GM18858 (cell line): ENCODE measurements at regions not wholly inside any gene's neighbourhood (a gene's known extent, or its start where the extent isn't known, plus 50 kb on each side); places are given as distances from the start of the nearest gene placed in this dataset.

Source experiments
- ATAC-seq: cut with Tn5 transposase; IDR thresholded peaks from one replicate; pipeline ENCODE4 v1.9.1; 2021; ENCODE audit not compliant: unreplicated experiment

GRCh38 chr10:131658476-131659110 lies 242.2 kb upstream of the PPP2R2D start:
- ATAC-seq = no peak

- no peak for ATAC-seq
Observed at GRCh38 chr10:131660427-131660826, 240.4 kb upstream of the PPP2R2D start.

GRCh38 chr10:131662851-131663250 lies 238.0 kb upstream of the PPP2R2D start:
- ATAC-seq = no peak

- no peak for ATAC-seq
Observed at GRCh38 chr10:131663351-131663750, 237.5 kb upstream of the PPP2R2D start.

GRCh38 chr10:131666091-131666490 lies 234.7 kb upstream of the PPP2R2D start:
- ATAC-seq = no peak

- no peak for ATAC-seq
Observed at GRCh38 chr10:131667047-131667446, 233.8 kb upstream of the PPP2R2D start.

GRCh38 chr10:131667561-131667960 lies 233.2 kb upstream of the PPP2R2D start:
- ATAC-seq = no peak

GRCh38 chr10:131668903-131669302 lies 231.9 kb upstream of the PPP2R2D start:
- ATAC-seq = no peak

- ATAC-seq = no peak
Observed at GRCh38 chr10:131669838-131670237, 231.0 kb upstream of the PPP2R2D start.

- ATAC-seq = no peak
Observed at GRCh38 chr10:131670341-131670740, 230.5 kb upstream of the PPP2R2D start.

GRCh38 chr10:131673396-131673795 lies 227.4 kb upstream of the PPP2R2D start:
- ATAC-seq = no peak

- ATAC-seq = no peak
Observed at GRCh38 chr10:131674130-131674529, 226.7 kb upstream of the PPP2R2D start.

GRCh38 chr10:131675104-131675503 lies 225.7 kb upstream of the PPP2R2D start:
- ATAC-seq = no peak

- ATAC-seq = no peak
Observed at GRCh38 chr10:131676046-131676799, 224.6 kb upstream of the PPP2R2D start.

- ATAC-seq = no peak
Observed at GRCh38 chr10:131676800-131677421, 223.9 kb upstream of the PPP2R2D start.

- ATAC-seq = no peak
Observed at GRCh38 chr10:131677671-131678070, 223.1 kb upstream of the PPP2R2D start.

- no peak for ATAC-seq
Observed at GRCh38 chr10:131678171-131678570, 222.6 kb upstream of the PPP2R2D start.

- ATAC-seq = no peak
Observed at GRCh38 chr10:131678613-131679012, 222.2 kb upstream of the PPP2R2D start.

GRCh38 chr10:131679926-131680325 lies 220.9 kb upstream of the PPP2R2D start:
- ATAC-seq = no peak

- ATAC-seq = no peak
Observed at GRCh38 chr10:131681122-131681521, 219.7 kb upstream of the PPP2R2D start.

GRCh38 chr10:131681656-131682055 lies 219.2 kb upstream of the PPP2R2D start:
- ATAC-seq = no peak

- no peak for ATAC-seq
Observed at GRCh38 chr10:131682271-131682962, 218.4 kb upstream of the PPP2R2D start.
